ENCODE measurements at regions not wholly inside any gene's neighbourhood (a gene's known extent, or its start where the extent isn't known, plus 50 kb on each side); places are given as distances from the start of the nearest gene placed in this dataset.

DNA sequence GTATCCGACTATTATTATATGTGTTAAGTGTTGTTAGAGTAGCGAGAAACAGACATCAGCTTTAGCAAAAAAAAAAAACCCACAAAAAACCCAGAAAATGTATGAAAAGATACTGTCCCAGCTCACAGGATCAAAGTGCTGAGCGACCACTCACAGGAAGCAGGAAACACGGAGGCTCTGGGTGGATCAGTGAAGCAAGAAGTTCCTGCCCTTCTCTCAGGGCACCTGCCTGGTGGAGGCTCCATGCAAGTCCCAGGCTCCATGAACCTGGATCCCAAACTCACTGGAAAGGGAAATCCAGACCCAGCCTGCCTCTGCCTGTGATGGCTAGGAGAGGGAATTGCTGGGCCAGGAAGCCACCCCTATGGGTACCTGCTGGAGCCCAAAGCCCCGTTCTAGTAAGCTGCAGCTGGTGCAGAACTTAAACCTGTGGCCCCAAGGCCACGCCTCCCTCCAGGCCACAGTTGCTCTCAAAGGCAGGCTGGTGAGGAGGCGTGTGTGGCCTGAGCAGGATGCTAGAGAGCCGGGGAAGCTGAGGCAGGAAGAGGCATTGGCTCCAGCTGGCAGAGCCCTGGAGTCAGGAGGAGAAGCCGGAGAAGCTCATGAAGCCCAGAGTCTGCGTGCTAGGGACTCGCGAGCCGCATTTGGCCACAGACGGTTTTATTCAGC, 63.5 kb upstream of the TAF1B start:
- POLR2A ChIA-PET (ENCODE audit: unreplicated experiment) = no interaction called here
- no peak overlapping the region for H3K9ac ChIP-seq (ENCODE audit: low read length)

GRCh38 chr2:9780368-9781130, 62.7 kb upstream of the TAF1B start:
- intact Hi-C loops (cut with micrococcal nuclease) = loop anchor here (10.0 kb wide), 1 partner anchor 146 kb away; the partner anchor contains the start of gene YWHAQ
- no peaks in the 10 kb centered on the region for H3K27me3 ChIP-seq (ENCODE audit: low read length)
- no peak overlapping the region for H3K4me3 ChIP-seq (ENCODE audit: low read length)
- no peak overlapping the region for H3K27ac ChIP-seq (ENCODE audit: low read length)
- DNase-seq (no peak), ATAC-seq (no peak)
- no peak overlapping the region for H2AFZ ChIP-seq (ENCODE audit: low read length)
- H3K4me1 ChIP-seq (ENCODE audit: insufficient read depth, low read length) = peaks cover 14% of the 10 kb centered on the region
- no peak overlapping the region for H3K4me2 ChIP-seq (ENCODE audit: low read length)
- CTCF ChIA-PET = no interaction called here
- H3K9ac ChIP-seq (ENCODE audit: low read length) = no peak overlapping the region
- no peaks in the 10 kb centered on the region for H4K20me1 ChIP-seq (ENCODE audit: low read length)
- BruUV-seq (replicated peaks) = no TSS peak
- H3K9me2 ChIP-seq (replicated peaks; ENCODE audit: low read length) = no peaks in the 10 kb centered on the region
- no peaks in the 10 kb centered on the region for H3F3A ChIP-seq (ENCODE audit: low read length, unreplicated experiment)
- H3K36me3 ChIP-seq (ENCODE audit: low read depth, low read length) = no peaks in the 10 kb centered on the region
- H3K79me2 ChIP-seq (ENCODE audit: low read length) = no peaks in the 10 kb centered on the region
- POLR2A ChIA-PET (ENCODE audit: unreplicated experiment) = no interaction called here
- no peak for TF ChIP-seq CTCF (conservative IDR thresholded peaks at IDR 0.05; ENCODE audit: low read depth, low read length)
- no peak for TF ChIP-seq EZH2phosphoT487 (IDR thresholded peaks at IDR 0.05; ENCODE audit: borderline replicate concordance, low read length)
- no peak for TF ChIP-seq EZH2 (IDR thresholded peaks at IDR 0.05; ENCODE audit: low read length, unreplicated experiment)
- H3K9me3 ChIP-seq (ENCODE audit: low read length) = no peaks in the 10 kb centered on the region

More for the DNA sequence above, 63.5 kb upstream of the TAF1B start:
- Histone ChIP-seq H3K79me2 (ENCODE audit: low read length) (no peaks in the 10 kb centered on the region), H3K9me3 (ENCODE audit: low read length) (no peaks in the 10 kb centered on the region), H3K36me3 (ENCODE audit: low read depth, low read length) (no peaks in the 10 kb centered on the region), H3F3A (ENCODE audit: low read length, unreplicated experiment) (no peaks in the 10 kb centered on the region), H2AFZ (ENCODE audit: low read length) (no peak overlapping the region), H3K4me1 (ENCODE audit: insufficient read depth, low read length) (peaks cover 14% of the 10 kb centered on the region), H3K27me3 (ENCODE audit: low read length) (no peaks in the 10 kb centered on the region), H3K9me2 (replicated peaks; ENCODE audit: low read length) (no peaks in the 10 kb centered on the region), H4K20me1 (ENCODE audit: low read length) (no peaks in the 10 kb centered on the region), H3K27ac (ENCODE audit: low read length) (no peak overlapping the region), H3K4me2 (ENCODE audit: low read length) (no peak overlapping the region), H3K4me3 (ENCODE audit: low read length) (no peak overlapping the region)
- DNase-seq (no peak), ATAC-seq (no peak)
- TF ChIP-seq CTCF (conservative IDR thresholded peaks at IDR 0.05; ENCODE audit: low read depth, low read length) = no peak
- TF ChIP-seq EZH2 (IDR thresholded peaks at IDR 0.05; ENCODE audit: low read length, unreplicated experiment) = no peak
- TF ChIP-seq EZH2phosphoT487 (IDR thresholded peaks at IDR 0.05; ENCODE audit: borderline replicate concordance, low read length) = no peak
- CTCF ChIA-PET = no interaction called here
- intact Hi-C loops (cut with micrococcal nuclease) = loop anchor here (10.0 kb wide), 1 partner anchor 145 kb away; the partner anchor contains the start of gene YWHAQ
- no TSS peak for BruUV-seq (replicated peaks)
